Stomach (tissue), 4 donors: ENCODE measurements at regions not wholly inside any gene's neighbourhood (a gene's known extent, or its start where the extent isn't known, plus 50 kb on each side); places are given as distances from the start of the nearest gene placed in this dataset.

Experiments
- POLR2AphosphoS5 ChIP-seq, 3 donors: sonication (generic); formaldehyde crosslinking; IDR thresholded peaks; one replicate each; pipeline ENCODE4 v1.6.1; 2016; ENCODE audit warnings: antibody characterized with exemption in 3 of 3
- TF ChIP-seq, protein P1 (sequence below), 7 experiments: fragments of 450-650 bp in 4 of 7; fragments of 200-600 bp in 3 of 7; sonication (generic) in 3 of 7; IDR thresholded peaks; one replicate each; pipeline ENCODE4 v1.5.1; 2016 to 2019; ENCODE audit warnings: antibody characterized with exemption in 7 of 7, control low read depth in 2 of 7, mild to moderate bottlenecking in 1 of 7

DNA sequence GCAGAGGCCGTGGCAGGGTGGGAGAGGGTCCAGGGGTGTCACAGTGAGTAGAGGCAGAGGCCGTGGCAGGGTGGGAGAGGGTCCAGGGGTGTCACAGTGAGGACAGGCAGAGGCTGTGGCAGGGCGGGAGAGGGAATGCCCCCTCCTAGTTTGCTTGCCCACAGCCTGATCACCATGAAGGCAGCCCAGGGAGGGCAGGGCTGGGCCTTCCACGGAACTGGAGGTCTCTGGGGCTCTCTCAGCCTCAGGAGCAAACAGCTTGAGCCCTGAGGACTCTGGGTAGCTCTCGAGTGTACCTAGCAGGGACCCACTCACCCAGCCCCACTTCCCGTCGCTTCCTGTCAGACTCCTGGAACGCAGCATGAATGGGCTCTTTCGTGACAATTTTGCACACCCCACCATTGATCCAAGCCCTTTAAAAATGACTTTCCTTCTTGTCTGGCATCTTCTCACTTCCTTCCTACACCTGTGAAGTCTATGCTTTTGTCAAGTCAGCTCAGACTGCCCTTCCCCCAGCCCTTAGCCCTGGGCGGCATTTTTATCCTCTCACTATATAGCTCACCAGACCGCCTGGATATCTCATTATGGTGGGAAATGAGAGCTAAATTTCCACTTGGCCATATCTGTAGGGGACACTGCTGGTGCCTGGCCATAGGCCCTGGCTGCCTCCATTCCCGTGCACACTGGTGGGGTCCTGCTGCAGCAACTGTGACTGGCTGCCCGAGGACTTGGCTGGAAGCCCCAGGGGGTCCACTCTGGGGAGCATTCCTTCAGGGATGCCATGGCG lies 140.3 kb downstream of the CDC5L start:
- TF ChIP-seq, protein P1, sequence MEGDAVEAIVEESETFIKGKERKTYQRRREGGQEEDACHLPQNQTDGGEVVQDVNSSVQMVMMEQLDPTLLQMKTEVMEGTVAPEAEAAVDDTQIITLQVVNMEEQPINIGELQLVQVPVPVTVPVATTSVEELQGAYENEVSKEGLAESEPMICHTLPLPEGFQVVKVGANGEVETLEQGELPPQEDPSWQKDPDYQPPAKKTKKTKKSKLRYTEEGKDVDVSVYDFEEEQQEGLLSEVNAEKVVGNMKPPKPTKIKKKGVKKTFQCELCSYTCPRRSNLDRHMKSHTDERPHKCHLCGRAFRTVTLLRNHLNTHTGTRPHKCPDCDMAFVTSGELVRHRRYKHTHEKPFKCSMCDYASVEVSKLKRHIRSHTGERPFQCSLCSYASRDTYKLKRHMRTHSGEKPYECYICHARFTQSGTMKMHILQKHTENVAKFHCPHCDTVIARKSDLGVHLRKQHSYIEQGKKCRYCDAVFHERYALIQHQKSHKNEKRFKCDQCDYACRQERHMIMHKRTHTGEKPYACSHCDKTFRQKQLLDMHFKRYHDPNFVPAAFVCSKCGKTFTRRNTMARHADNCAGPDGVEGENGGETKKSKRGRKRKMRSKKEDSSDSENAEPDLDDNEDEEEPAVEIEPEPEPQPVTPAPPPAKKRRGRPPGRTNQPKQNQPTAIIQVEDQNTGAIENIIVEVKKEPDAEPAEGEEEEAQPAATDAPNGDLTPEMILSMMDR (IDR thresholded peaks at IDR 0.05): no peak
- no peak for TF ChIP-seq POLR2AphosphoS5 (IDR thresholded peaks at IDR 0.05)
